OCI-LY7 (cell line): ENCODE measurements at regions not wholly inside any gene's neighbourhood (a gene's known extent, or its start where the extent isn't known, plus 50 kb on each side); places are given as distances from the start of the nearest gene placed in this dataset.

Source experiments
- EZH2phosphoT487 ChIP-seq: fragments of 200-600 bp; sonication (generic); IDR thresholded peaks from 2 replicates; pipeline ENCODE4 v1.6.1; 2018; ENCODE audit warnings: low read depth, borderline replicate concordance, mild to moderate bottlenecking, mixed run types, antibody characterized with exemption, low read length, moderate library complexity, mixed read lengths
- TF ChIP-seq, protein P1 (sequence below): fragments of 200-600 bp; sonication (generic); conservative IDR thresholded peaks from 2 replicates; pipeline ENCODE4 v1.5.1; 2014; ENCODE audit warnings: mild to moderate bottlenecking, antibody characterized with exemption, low read length, moderate library complexity, mixed read lengths

DNA sequence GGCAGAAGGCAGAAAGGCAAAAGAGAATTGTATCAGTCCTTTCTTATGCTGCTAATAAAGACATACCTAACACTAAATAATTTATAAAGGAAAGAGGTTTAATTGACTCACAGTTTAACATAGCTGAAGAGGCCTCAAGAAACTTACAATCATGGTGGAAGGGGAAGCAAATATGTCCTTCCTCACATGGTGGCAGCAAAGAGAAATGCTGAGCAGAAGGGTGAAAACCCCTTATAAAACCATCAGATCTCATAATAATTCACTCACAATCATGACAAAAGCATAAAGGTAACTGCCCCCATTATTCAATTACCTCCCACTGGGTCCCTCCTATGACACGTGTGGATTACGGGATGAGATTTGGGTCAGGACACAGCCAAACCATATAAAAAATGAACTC lies 312.5 kb upstream of the PTGER4 start:
- TF ChIP-seq, protein P1, sequence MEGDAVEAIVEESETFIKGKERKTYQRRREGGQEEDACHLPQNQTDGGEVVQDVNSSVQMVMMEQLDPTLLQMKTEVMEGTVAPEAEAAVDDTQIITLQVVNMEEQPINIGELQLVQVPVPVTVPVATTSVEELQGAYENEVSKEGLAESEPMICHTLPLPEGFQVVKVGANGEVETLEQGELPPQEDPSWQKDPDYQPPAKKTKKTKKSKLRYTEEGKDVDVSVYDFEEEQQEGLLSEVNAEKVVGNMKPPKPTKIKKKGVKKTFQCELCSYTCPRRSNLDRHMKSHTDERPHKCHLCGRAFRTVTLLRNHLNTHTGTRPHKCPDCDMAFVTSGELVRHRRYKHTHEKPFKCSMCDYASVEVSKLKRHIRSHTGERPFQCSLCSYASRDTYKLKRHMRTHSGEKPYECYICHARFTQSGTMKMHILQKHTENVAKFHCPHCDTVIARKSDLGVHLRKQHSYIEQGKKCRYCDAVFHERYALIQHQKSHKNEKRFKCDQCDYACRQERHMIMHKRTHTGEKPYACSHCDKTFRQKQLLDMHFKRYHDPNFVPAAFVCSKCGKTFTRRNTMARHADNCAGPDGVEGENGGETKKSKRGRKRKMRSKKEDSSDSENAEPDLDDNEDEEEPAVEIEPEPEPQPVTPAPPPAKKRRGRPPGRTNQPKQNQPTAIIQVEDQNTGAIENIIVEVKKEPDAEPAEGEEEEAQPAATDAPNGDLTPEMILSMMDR: no peak
- TF ChIP-seq EZH2phosphoT487: no peak
